ENCODE measurements at regions not wholly inside any gene's neighbourhood (a gene's known extent, or its start where the extent isn't known, plus 50 kb on each side); places are given as distances from the start of the nearest gene placed in this dataset.
A peak's percentile ranks its signal among the peaks of the same experiment; 100 is the strongest.
"Not testable (repeated sequence)": the region's sequence is repeated elsewhere in the genome, so short reads cannot be mapped to it uniquely, and the experiment has no call there.

- H3K27me3 ChIP-seq (ENCODE audit: insufficient read depth, low read length, poor library complexity, severe bottlenecking) = no peaks in the 10 kb centered on the region
These were observed 926.3 kb upstream of the ARRDC3 start for GRCh38 chr5:92309336-92309991.

GRCh38 chr5:92308679-92309078 lies 925.6 kb upstream of the ARRDC3 start:
- Histone ChIP-seq H3F3A (ENCODE audit: low read depth) (no peaks in the 10 kb centered on the region), H4K20me1 (ENCODE audit: insufficient read depth, low read length, poor library complexity, severe bottlenecking) (no peaks in the 10 kb centered on the region), H3K4me1 (ENCODE audit: insufficient read depth, low read length, poor library complexity, severe bottlenecking) (no peaks in the 10 kb centered on the region), H2AFZ (ENCODE audit: low read length) (no peak overlapping the region), H3K36me3 (ENCODE audit: insufficient read depth, low read length) (no peaks in the 10 kb centered on the region), H3K4me3 (ENCODE audit: low read length, poor library complexity, severe bottlenecking) (no peak overlapping the region), H3K9ac (ENCODE audit: low read depth, low read length, poor library complexity, severe bottlenecking) (no peak overlapping the region), H3K9me3 (ENCODE audit: insufficient read depth, low read depth, low read length) (no peaks in the 10 kb centered on the region), H3K4me2 (ENCODE audit: low read depth, low read length, poor library complexity, severe bottlenecking) (no peak overlapping the region), H3K79me2 (ENCODE audit: insufficient read depth, low read length) (no peaks in the 10 kb centered on the region), H3K27me3 (ENCODE audit: insufficient read depth, low read length, poor library complexity, severe bottlenecking) (no peaks in the 10 kb centered on the region), H3K9me2 (replicated peaks; ENCODE audit: low read depth, low read length) (no peaks in the 10 kb centered on the region)
- TF ChIP-seq EZH2phosphoT487 (IDR thresholded peaks at IDR 0.05; ENCODE audit: borderline replicate concordance) (no peak), CTCF (conservative IDR thresholded peaks at IDR 0.05; ENCODE audit: low read length) (no peak)

More at GRCh38 chr5:92309336-92309991, 926.3 kb upstream of the ARRDC3 start:
- Histone ChIP-seq H2AFZ (ENCODE audit: low read length) (no peak overlapping the region), H3K9ac (ENCODE audit: low read depth, low read length, poor library complexity, severe bottlenecking) (no peak overlapping the region), H3K4me2 (ENCODE audit: low read depth, low read length, poor library complexity, severe bottlenecking) (no peak overlapping the region), H3K79me2 (ENCODE audit: insufficient read depth, low read length) (no peaks in the 10 kb centered on the region), H3K36me3 (ENCODE audit: insufficient read depth, low read length) (no peaks in the 10 kb centered on the region), H3K9me2 (replicated peaks; ENCODE audit: low read depth, low read length) (no peaks in the 10 kb centered on the region), H3K9me3 (ENCODE audit: insufficient read depth, low read depth, low read length) (no peaks in the 10 kb centered on the region), H3K4me1 (ENCODE audit: insufficient read depth, low read length, poor library complexity, severe bottlenecking) (no peaks in the 10 kb centered on the region), H3K4me3 (ENCODE audit: low read length, poor library complexity, severe bottlenecking) (no peak overlapping the region), H3F3A (ENCODE audit: low read depth) (no peaks in the 10 kb centered on the region), H4K20me1 (ENCODE audit: insufficient read depth, low read length, poor library complexity, severe bottlenecking) (no peaks in the 10 kb centered on the region)
- TF ChIP-seq EZH2phosphoT487 (IDR thresholded peaks at IDR 0.05; ENCODE audit: borderline replicate concordance) (no peak), CTCF (conservative IDR thresholded peaks at IDR 0.05; ENCODE audit: low read length) (peak; percentile 50)

DNA sequence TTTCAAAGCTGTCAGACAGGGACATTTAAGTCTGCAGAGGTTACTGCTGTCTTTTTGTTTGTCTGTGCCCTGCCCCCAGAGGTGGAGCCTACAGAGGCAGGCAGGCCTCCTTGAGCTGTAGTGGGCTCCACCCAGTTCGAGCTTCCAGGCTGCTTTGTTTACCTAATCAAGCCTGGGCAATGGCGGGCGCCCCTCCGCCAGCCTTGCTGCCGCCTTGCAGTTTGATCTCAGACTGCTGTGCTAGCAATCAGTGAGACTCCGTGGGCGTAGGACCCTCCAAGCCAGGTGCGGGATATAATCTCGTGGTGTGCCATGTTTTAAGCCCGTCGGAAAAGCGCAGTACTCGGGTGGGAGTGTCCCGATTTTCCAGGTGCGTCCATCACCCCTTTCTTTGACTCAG lies 919.2 kb upstream of the ARRDC3 start:
- not testable (repeated sequence) for H3K9ac ChIP-seq (ENCODE audit: low read depth, low read length, poor library complexity, severe bottlenecking); H3K36me3 ChIP-seq (ENCODE audit: insufficient read depth, low read length); H3K27me3 ChIP-seq (ENCODE audit: insufficient read depth, low read length, poor library complexity, severe bottlenecking); H3K9me2 ChIP-seq (replicated peaks; ENCODE audit: low read depth, low read length); H3K4me2 ChIP-seq (ENCODE audit: low read depth, low read length, poor library complexity, severe bottlenecking); H3K4me3 ChIP-seq (ENCODE audit: low read length, poor library complexity, severe bottlenecking); H3K9me3 ChIP-seq (ENCODE audit: insufficient read depth, low read depth, low read length); H4K20me1 ChIP-seq (ENCODE audit: insufficient read depth, low read length, poor library complexity, severe bottlenecking); H3K79me2 ChIP-seq (ENCODE audit: insufficient read depth, low read length); H2AFZ ChIP-seq (ENCODE audit: low read length); H3F3A ChIP-seq (ENCODE audit: low read depth); H3K4me1 ChIP-seq (ENCODE audit: insufficient read depth, low read length, poor library complexity, severe bottlenecking)

GRCh38 chr5:92283521-92283920 lies 900.4 kb upstream of the ARRDC3 start:
- Histone ChIP-seq H3K9me2 (replicated peaks; ENCODE audit: low read depth, low read length) (no peaks in the 10 kb centered on the region), H2AFZ (ENCODE audit: low read length) (no peak overlapping the region), H3K9me3 (ENCODE audit: insufficient read depth, low read depth, low read length) (no peaks in the 10 kb centered on the region), H3K4me2 (ENCODE audit: low read depth, low read length, poor library complexity, severe bottlenecking) (no peak overlapping the region), H3K4me1 (ENCODE audit: insufficient read depth, low read length, poor library complexity, severe bottlenecking) (no peaks in the 10 kb centered on the region), H3K79me2 (ENCODE audit: insufficient read depth, low read length) (no peaks in the 10 kb centered on the region), H3F3A (ENCODE audit: low read depth) (no peaks in the 10 kb centered on the region), H3K9ac (ENCODE audit: low read depth, low read length, poor library complexity, severe bottlenecking) (no peak overlapping the region), H4K20me1 (ENCODE audit: insufficient read depth, low read length, poor library complexity, severe bottlenecking) (no peaks in the 10 kb centered on the region), H3K4me3 (ENCODE audit: low read length, poor library complexity, severe bottlenecking) (no peak overlapping the region), H3K27me3 (ENCODE audit: insufficient read depth, low read length, poor library complexity, severe bottlenecking) (no peaks in the 10 kb centered on the region), H3K36me3 (ENCODE audit: insufficient read depth, low read length) (no peaks in the 10 kb centered on the region)
- TF ChIP-seq EZH2phosphoT487 (IDR thresholded peaks at IDR 0.05; ENCODE audit: borderline replicate concordance) (no peak), CTCF (conservative IDR thresholded peaks at IDR 0.05; ENCODE audit: low read length) (no peak)

DNA sequence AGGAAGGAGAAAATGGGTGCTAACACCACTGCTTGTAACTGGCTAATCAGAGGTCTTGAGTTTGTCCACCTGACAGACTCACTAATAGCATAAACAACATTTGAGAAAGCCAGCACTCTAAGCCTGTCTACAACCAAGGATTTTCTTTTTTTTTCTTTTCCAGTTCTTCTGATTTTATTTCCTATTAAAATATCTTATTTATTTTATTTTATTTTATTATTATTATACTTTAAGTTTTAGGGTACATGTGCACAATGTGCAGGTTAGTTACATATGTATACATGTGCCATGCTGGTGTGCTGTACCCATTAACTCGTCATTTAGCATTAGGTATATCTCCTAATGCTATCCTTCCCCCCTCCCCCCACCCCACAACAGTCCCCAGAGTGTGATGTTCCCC lies 888.6 kb upstream of the ARRDC3 start:
- H3K4me3 ChIP-seq (ENCODE audit: low read length, poor library complexity, severe bottlenecking); H3K79me2 ChIP-seq (ENCODE audit: insufficient read depth, low read length); H2AFZ ChIP-seq (ENCODE audit: low read length); H3K4me2 ChIP-seq (ENCODE audit: low read depth, low read length, poor library complexity, severe bottlenecking); H3F3A ChIP-seq (ENCODE audit: low read depth); H3K36me3 ChIP-seq (ENCODE audit: insufficient read depth, low read length); H3K9me3 ChIP-seq (ENCODE audit: insufficient read depth, low read depth, low read length); H4K20me1 ChIP-seq (ENCODE audit: insufficient read depth, low read length, poor library complexity, severe bottlenecking); H3K9ac ChIP-seq (ENCODE audit: low read depth, low read length, poor library complexity, severe bottlenecking); H3K9me2 ChIP-seq (replicated peaks; ENCODE audit: low read depth, low read length); H3K4me1 ChIP-seq (ENCODE audit: insufficient read depth, low read length, poor library complexity, severe bottlenecking); H3K27me3 ChIP-seq (ENCODE audit: insufficient read depth, low read length, poor library complexity, severe bottlenecking): not testable (repeated sequence)

All from Loucy (cell line).